ENCODE measurements at regions not wholly inside any gene's neighbourhood (a gene's known extent, or its start where the extent isn't known, plus 50 kb on each side); places are given as distances from the start of the nearest gene placed in this dataset.

DNA sequence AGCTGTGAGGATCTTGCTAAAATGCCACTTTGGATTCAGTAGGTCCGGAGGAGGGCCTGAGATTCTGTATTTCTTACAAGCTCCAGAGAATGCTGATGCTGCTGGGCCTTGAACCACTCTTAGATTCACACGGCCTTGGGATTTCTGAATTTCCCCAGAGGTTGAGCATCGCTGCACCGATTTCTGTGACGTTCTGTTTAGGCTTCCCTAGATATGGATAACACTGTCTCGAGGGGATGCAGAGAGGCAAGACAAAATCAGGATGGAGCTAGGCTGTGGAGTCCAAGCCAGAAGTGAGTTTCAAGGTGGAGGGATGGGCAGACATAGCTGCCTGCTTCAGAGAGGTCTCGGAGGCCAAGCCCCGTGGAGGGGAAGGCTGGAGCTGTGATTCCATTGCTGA lies 415.9 kb upstream of the PROX1 start:
- TF ChIP-seq POLR2A (IDR thresholded peaks at IDR 0.05; ENCODE audit: low read depth, low read length) (no peak), POLR2AphosphoS5 (IDR thresholded peaks at IDR 0.05; ENCODE audit: low read depth, low read length) (no peak), TAF1 (IDR thresholded peaks at IDR 0.05; ENCODE audit: borderline replicate concordance, low read depth, low read length) (no peak)

Data from GM12892 (cell line).